ENCODE measurements at regions not wholly inside any gene's neighbourhood (a gene's known extent, or its start where the extent isn't known, plus 50 kb on each side); places are given as distances from the start of the nearest gene placed in this dataset.

DNA sequence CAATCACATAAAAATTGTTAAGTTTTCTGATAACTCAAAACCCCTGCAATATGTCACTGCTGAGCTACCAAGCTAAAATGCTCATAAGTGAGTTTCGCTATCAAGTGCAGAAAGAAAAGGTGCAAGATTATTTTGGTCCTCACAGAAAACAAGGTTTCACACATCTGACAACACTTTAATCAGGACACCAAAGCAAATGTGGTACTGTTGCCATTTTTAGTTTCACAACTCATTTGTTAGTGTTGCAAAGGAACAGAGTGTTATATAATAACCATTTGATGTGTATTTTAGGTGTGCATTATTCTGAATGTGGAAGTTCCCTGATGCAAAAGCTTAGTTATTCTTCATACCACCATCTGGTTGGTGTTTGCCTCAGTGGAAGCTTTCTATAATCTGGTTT, 956.2 kb downstream of the DSC3 start:
- TF ChIP-seq, protein P1, sequence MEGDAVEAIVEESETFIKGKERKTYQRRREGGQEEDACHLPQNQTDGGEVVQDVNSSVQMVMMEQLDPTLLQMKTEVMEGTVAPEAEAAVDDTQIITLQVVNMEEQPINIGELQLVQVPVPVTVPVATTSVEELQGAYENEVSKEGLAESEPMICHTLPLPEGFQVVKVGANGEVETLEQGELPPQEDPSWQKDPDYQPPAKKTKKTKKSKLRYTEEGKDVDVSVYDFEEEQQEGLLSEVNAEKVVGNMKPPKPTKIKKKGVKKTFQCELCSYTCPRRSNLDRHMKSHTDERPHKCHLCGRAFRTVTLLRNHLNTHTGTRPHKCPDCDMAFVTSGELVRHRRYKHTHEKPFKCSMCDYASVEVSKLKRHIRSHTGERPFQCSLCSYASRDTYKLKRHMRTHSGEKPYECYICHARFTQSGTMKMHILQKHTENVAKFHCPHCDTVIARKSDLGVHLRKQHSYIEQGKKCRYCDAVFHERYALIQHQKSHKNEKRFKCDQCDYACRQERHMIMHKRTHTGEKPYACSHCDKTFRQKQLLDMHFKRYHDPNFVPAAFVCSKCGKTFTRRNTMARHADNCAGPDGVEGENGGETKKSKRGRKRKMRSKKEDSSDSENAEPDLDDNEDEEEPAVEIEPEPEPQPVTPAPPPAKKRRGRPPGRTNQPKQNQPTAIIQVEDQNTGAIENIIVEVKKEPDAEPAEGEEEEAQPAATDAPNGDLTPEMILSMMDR (IDR thresholded peaks at IDR 0.05) = no peak
- no peak for TF ChIP-seq EZH2 (IDR thresholded peaks at IDR 0.05; ENCODE audit: borderline replicate concordance, insufficient read depth, low read depth, low read length, poor library complexity, severe bottlenecking)

Measured in B cell (primary cell).